ENCODE measurements at regions not wholly inside any gene's neighbourhood (a gene's known extent, or its start where the extent isn't known, plus 50 kb on each side); places are given as distances from the start of the nearest gene placed in this dataset.

DNA sequence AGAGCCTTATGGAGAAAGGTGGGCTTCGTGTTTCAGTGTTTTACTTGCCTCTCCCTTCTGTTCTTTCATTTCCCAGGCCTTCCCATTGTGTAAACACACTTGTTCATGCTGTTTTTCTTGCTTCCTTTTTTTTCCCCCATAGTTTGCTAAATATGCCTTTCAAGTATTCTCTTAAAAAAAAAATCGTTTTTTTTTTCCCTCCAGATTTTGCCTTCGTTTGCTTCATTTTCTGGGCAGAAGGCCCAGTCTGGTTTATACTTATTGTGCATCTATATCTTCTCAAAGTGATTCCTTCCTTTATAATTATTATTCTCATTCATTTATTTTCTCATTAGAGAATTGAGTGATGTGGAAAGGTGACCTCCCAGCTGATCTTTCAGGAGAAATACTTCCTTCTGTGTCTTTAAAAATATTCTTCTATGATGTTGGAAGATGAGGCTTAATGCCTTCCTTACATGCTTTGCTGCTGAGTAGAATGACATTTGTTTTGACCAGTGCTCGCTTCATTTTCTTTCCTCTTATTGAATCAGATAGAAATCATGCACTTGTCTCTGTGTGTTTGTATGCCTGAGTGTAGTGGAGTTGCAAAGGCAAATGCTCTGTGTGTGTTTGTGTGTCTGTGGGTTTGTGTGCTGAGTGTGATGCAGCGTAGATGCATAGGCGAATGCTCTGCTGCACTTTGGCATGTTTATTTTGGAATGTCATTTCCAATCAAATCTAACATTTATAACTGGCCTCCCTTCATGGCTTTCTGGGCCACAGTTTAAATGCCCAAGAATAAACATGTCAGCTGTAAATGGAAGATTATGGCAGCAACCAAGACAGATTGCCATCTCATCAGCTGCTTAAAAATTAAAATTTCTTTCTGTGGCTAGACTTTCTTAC lies 591.4 kb downstream of the FGF9 start:
- no peak for TF ChIP-seq CTCF (IDR thresholded peaks at IDR 0.05; ENCODE audit: insufficient read depth, low read depth, low read length)
- no peak for TF ChIP-seq EZH2 (IDR thresholded peaks at IDR 0.05; ENCODE audit: insufficient read depth, low read length)
